Muscle of arm (tissue), 1 donor: ENCODE measurements at regions not wholly inside any gene's neighbourhood (a gene's known extent, or its start where the extent isn't known, plus 50 kb on each side); places are given as distances from the start of the nearest gene placed in this dataset.
"Not testable (repeated sequence)": the region's sequence is repeated elsewhere in the genome, so short reads cannot be mapped to it uniquely, and the experiment has no call there.

ENCODE experiments used
- DNase-seq: peaks from one replicate; pipeline ENCODE4 v3.0.0-alpha.2; 2013

DNA sequence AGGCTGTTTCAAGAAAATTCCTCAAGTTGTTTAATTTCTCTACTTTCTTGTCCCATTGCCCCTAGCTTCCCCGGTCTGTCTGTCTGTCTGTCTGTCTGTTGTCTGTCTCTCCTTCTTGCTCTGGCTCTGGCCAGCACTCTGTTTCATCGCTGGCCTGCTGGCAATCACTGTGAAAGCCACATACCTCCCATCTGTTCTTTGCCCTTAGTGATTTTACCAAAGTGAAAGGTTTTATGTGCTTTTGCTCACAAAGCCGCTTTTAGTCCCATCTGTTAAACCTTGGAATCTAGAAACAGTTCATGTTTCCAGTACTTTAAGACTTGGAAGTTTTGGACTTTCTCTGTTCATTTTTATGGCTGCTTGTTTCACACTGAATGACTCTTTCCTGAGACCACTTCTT, 87.8 kb upstream of the EXOC2 start:
- DNase-seq = no peak

DNA sequence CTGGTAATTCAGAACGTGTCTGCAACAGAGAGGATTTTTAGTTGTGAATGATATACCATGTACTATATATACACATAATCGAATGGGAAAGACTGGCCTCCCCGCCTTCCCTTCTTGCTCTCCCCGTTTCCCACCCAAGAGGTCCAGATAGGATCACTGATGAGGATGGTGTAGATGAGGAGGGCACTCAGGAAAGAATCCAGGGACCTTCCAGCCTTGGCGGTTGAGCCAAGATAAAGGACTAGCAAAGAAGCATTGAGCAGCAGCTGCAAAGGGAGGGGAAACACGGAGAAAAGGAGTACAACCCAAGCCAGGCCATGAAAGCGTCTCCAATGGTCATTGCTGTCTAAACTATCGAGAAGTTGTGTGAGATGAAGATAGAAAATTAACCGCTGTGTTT, 84.0 kb upstream of the EXOC2 start:
- DNase-seq = no peak

DNA sequence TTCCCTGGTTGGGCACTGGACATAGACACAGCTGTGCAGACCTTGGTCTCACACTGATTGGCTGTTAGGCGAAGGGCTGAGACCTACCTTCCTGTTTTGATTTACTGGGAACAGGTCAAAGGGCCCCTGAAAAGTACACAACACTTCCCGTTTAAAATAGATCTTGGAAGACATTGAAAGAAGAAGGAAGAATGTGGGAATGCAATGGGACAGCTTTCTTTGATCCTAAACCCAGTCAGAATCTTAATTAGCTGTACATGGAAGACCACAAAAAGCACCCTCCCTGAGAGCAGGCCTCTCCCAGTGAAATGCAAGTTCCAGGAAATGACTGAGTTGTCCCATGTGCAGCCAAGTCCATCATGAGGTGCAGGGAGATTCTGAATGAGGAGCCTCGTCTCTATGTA, 83.6 kb upstream of the EXOC2 start:
- DNase-seq = no peak

DNA sequence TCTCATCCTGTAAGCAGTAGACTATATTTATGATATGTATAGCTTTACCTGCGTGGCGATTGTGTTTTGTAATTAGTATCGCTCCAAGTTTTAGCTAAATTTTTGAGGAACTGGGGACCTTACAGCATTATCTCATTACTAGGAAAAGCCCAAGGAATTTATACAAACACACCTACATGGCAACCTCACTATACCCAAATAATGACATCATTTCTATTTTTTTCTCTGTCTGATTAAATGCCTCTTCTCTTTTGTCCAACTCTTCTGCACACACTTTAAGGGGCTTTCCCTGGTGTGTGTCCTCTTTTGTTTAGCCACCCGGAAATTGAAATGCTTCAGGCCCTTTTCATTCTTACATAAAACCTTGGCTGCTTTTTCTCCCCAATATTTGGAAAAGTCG, 82.9 kb upstream of the EXOC2 start:
- DNase-seq = no peak

DNA sequence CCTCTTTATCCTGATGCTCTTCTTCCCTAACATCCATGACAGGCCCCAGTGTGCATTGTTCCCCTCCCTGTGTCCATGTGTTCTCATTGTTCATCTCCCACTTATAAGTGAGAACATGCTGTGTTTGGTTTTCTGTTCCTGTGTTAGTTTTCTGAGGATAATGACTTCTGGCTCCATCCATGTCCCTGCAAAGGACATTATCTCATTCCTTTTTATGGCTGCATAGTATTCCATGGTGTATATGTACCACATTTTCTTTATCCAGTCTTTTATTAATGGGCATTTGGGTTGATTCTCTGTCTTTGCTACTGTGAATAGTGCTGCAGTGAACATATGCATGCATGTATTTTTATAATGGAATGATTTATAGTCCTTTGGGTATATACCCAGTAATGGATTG, 78.7 kb upstream of the EXOC2 start:
- not testable (repeated sequence) for DNase-seq

- no peak for DNase-seq
Measured at GRCh38 chr6:767755-768512, 75.0 kb upstream of the EXOC2 start.

GRCh38 chr6:766625-767024, 73.7 kb upstream of the EXOC2 start:
- DNase-seq = no peak

DNA sequence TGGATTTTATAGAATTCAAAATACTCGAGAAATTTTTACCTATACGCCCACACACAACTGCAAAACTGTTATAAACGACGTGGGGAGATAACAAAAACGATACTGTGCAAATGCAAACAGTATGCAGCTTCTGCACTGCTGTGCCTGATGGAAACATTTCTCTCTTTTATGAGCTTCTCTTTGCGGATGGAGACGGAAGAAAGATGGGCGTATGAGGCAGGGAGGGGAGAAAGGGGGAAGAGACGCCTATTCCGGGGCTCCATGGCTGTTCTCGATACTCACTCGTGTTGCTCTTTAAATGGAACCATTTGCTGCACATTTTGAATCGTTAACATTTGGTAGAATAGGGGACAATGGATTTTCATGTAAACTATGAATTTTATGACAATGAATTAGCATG, 69.1 kb upstream of the EXOC2 start:
- DNase-seq = no peak

GRCh38 chr6:760982-761955, 68.3 kb upstream of the EXOC2 start:
- DNase-seq = no peak

DNA sequence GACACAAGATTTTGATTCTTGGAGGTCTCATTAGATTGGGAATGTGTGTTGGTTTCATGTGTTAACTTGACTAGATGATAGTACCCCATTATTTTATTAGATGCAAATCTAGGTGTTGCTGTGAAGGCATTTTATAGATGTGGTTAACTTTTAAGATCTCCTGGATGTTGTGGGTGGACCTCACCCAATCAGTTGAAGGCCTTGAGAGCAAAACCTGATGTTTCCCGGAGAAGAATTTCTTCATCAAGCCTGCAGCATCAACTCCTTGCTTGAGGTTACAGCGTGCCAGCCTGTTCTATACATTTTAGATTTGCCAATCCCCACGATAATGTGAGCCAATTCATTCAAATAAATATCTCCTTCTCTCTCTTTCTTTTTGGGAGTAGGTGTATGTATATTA, 66.8 kb upstream of the EXOC2 start:
- no peak for DNase-seq

GRCh38 chr6:756224-756623, 63.3 kb upstream of the EXOC2 start:
- DNase-seq = no peak

DNA sequence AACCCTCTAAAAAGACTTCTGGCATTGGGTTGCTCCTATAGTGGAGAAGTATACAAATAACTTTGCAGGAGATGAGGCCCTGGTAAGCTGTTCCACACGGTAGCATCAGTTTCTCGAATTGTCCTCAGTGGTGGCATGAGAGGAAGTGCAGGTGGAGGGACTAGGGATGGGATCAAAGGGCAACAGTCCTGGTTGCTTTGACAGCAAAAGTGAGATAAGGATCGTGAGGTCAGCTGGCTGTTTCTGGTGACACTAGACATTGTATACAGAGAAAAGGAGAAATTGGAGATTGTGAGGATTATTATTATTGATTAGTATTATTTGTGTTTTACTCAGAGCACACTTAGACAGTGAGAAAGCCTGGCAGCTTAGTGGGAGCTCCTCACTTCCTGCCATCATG, 61.3 kb upstream of the EXOC2 start:
- no peak for DNase-seq

DNA sequence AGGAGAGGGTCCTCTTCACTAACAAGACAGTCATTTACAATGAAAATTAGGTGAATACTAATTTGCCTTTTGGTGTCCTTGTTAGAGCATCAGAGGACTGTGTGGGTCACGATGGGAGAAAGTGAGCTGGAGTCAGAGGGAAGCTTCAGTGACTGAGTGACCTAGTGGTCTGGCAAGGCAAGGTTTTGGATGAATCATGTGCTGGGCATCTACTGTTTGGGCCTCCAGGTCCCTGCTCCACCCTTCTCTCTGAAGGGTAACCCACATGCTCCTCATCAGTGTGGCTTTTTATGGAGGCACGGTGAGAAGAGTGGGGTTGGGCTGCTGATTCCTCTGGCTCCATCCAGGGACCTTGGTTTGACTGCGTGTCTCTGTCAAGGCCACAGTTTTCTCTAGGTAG, 60.5 kb upstream of the EXOC2 start:
- no peak for DNase-seq

GRCh38 chr6:752438-752837, 59.5 kb upstream of the EXOC2 start:
- DNase-seq = no peak

GRCh38 chr6:751765-752164, 58.8 kb upstream of the EXOC2 start:
- DNase-seq = no peak

GRCh38 chr6:747921-748320, 55.0 kb upstream of the EXOC2 start:
- no peak for DNase-seq

DNA sequence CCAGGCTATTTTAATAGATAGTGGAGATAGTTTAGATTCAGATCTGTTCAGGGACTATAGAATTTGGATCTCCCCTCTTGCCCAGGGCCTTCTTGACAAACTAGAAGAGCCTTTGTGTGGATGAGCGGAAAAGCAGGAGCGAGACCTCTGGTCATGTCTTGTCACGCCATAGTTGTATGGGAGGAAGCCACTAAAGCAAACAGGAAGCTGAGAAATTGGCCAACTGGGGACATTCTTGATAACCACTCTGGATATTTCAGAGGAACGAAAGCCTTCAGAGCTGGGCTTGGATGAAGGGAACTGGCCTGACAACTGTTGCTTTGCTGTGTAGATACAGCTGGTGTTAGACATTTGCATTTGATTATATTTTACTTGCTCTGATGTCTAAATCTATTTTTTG, 54.1 kb upstream of the EXOC2 start:
- DNase-seq = no peak

DNA sequence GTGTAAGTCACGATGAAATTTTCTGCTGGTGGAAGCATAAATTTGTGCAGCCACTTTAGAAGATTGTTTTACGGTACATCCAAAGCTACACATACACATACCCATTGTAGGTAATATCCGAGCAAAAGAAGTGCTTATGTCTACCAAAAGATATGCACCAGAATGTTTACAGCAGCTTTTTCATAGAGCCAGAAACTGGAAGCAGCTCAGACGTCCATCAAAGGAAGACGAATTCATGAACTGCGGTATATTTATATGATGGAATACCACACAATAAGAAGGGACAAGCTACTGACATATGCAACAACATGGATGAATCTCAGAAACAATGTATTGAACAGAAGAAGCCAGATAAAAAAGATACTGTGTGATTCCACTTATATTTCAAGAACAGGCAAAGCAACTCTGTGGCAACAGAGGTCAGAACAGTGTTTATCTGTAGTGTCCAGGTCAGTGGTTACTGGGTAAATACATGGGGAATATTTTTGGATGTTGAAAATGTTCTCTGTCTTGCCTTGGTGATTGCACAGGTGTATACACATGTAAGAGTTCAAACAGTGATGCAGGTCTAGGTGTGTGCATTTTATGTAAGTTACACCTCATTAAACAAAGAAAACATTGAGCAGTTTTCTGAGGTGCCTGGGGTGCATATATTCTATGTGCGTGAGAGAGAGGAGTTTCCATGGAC, 51.9 kb upstream of the EXOC2 start:
- DNase-seq = no peak

- DNase-seq = no peak
Measured at GRCh38 chr6:743320-744096, 50.6 kb upstream of the EXOC2 start.
